Ascending aorta (tissue), 2 donors: ENCODE measurements at regions not wholly inside any gene's neighbourhood (a gene's known extent, or its start where the extent isn't known, plus 50 kb on each side); places are given as distances from the start of the nearest gene placed in this dataset.

Experiments
- DNase-seq, 2 donors: peaks; one replicate each; pipeline ENCODE4 v3.0.0-alpha.2; 2019; ENCODE audit warnings: low spot score in 2 of 2
- H3K27ac ChIP-seq, 2 donors: fragments of 200-600 bp; sonication (generic); one replicate each; pipeline ENCODE4 v1.5.1; 2016 to 2017; ENCODE audit warnings: mild to moderate bottlenecking in 1 of 2
- H3K27me3 ChIP-seq: fragments of 200-600 bp; sonication (generic); one replicate; pipeline ENCODE4 v1.5.1; 2017
- H3K36me3 ChIP-seq, 2 donors: fragments of 200-600 bp; sonication (generic); one replicate each; pipeline ENCODE4 v1.5.1; 2016
- H3K4me1 ChIP-seq, 2 donors: fragments of 200-600 bp; sonication (generic); one replicate each; pipeline ENCODE4 v1.5.1; 2016 to 2017; ENCODE audit warnings: mild to moderate bottlenecking in 1 of 2
- H3K4me3 ChIP-seq, 2 donors: fragments of 200-600 bp; sonication (generic); one replicate each; pipeline ENCODE4 v1.5.1; 2016 to 2017; ENCODE audit warnings: mild to moderate bottlenecking in 1 of 2
- H3K9me3 ChIP-seq, 2 donors: fragments of 200-600 bp; sonication (generic); one replicate each; pipeline ENCODE4 v1.5.1; 2016
- CTCF ChIP-seq, 3 experiments: fragments of 200-600 bp in 2 of 3; fragments of 450-650 bp in 1 of 3; sonication (generic) in 2 of 3; IDR thresholded peaks; one replicate each; pipeline ENCODE4 v1.5.1; 2016 to 2019; ENCODE audit warnings: antibody characterized with exemption in 3 of 3, mild to moderate bottlenecking in 1 of 3, moderate library complexity in 1 of 3
- intact Hi-C: fragments of 100-400 bp; cut with DNase I; formaldehyde crosslinking; loops from one replicate; pipeline ENCODE4 v1.15.1; 2023

GRCh38 chr6:88492241-88492640, 326.1 kb upstream of the CNR1 start:
- intact Hi-C loops, result loop anchor here (5.0 kb wide), 1 partner anchor 325 kb away; the partner anchor contains the start of gene CNR1
- Histone ChIP-seq H3K4me1 (no peaks in the 10 kb centered on the region), H3K27ac (no peak overlapping the region), H3K36me3 (no peaks in the 10 kb centered on the region), H3K4me3 (no peak overlapping the region), H3K9me3 (peaks cover 0 to 9% of the 10 kb centered on the region in 2 donors), H3K27me3 (no peaks in the 10 kb centered on the region)
- no peak for DNase-seq
- no peak for TF ChIP-seq CTCF (IDR thresholded peaks at IDR 0.05)

- Histone ChIP-seq H3K4me1 (no peaks in the 10 kb centered on the region), H3K27me3 (no peaks in the 10 kb centered on the region), H3K27ac (no peak overlapping the region), H3K9me3 (peaks cover 0 to 9% of the 10 kb centered on the region in 2 donors), H3K36me3 (no peaks in the 10 kb centered on the region), H3K4me3 (no peak overlapping the region)
- no peak for DNase-seq
- intact Hi-C loops, result loop anchor here (5.0 kb wide), 1 partner anchor 324 kb away; the partner anchor contains the start of gene CNR1
- no peak for TF ChIP-seq CTCF (IDR thresholded peaks at IDR 0.05)
Measured at GRCh38 chr6:88491266-88491880, 325.2 kb upstream of the CNR1 start.

- Histone ChIP-seq H3K4me3 (no peak overlapping the region), H3K27ac (no peak overlapping the region), H3K9me3 (peaks cover 0 to 9% of the 10 kb centered on the region in 2 donors), H3K27me3 (no peaks in the 10 kb centered on the region), H3K36me3 (no peaks in the 10 kb centered on the region), H3K4me1 (no peaks in the 10 kb centered on the region)
- intact Hi-C loops, result loop anchor here (5.0 kb wide), 1 partner anchor 324 kb away; the partner anchor contains the start of gene CNR1
- DNase-seq, result no peak
- TF ChIP-seq CTCF (IDR thresholded peaks at IDR 0.05), result no peak
Measured at GRCh38 chr6:88490908-88491264, 324.7 kb upstream of the CNR1 start.

GRCh38 chr6:88490195-88490907, 324.2 kb upstream of the CNR1 start:
- Histone ChIP-seq H3K36me3 (no peaks in the 10 kb centered on the region), H3K27me3 (no peaks in the 10 kb centered on the region), H3K27ac (no peak overlapping the region), H3K9me3 (peaks cover 0 to 9% of the 10 kb centered on the region in 2 donors), H3K4me1 (no peaks in the 10 kb centered on the region), H3K4me3 (no peak overlapping the region)
- TF ChIP-seq CTCF (IDR thresholded peaks at IDR 0.05), result no peak
- intact Hi-C loops, result loop anchor here (5.0 kb wide), 1 partner anchor 323 kb away; the partner anchor contains the start of gene CNR1
- DNase-seq, result no peak

GRCh38 chr6:88483424-88483823, 317.3 kb upstream of the CNR1 start:
- H3K4me1 ChIP-seq, result no peaks in the 10 kb centered on the region
- no peaks in the 10 kb centered on the region for H3K36me3 ChIP-seq
- H3K4me3 ChIP-seq, result no peak overlapping the region
- no peak for TF ChIP-seq CTCF (IDR thresholded peaks at IDR 0.05)
- H3K27ac ChIP-seq, result no peak overlapping the region
- no peaks in the 10 kb centered on the region for H3K27me3 ChIP-seq
- intact Hi-C loops, result no loop called here
- no peak for DNase-seq
- H3K9me3 ChIP-seq, result peaks cover 0 to 10% of the 10 kb centered on the region in 2 donors
